ENCODE measurements at regions not wholly inside any gene's neighbourhood (a gene's known extent, or its start where the extent isn't known, plus 50 kb on each side); places are given as distances from the start of the nearest gene placed in this dataset.

- no peaks in the 10 kb centered on the region for H3K27me3 Mint-ChIP-seq
- no peaks in the 10 kb centered on the region for H3K4me1 Mint-ChIP-seq
Observed at GRCh38 chr13:56247692-56248091, 893.0 kb upstream of the PRR20A start.

GRCh38 chr13:56271686-56272085 lies 869.0 kb upstream of the PRR20A start:
- H3K27me3 Mint-ChIP-seq, result no peaks in the 10 kb centered on the region
- no peaks in the 10 kb centered on the region for H3K4me1 Mint-ChIP-seq
- no peak overlapping the region for H3K27ac Mint-ChIP-seq
- no peaks in the 10 kb centered on the region for H3K36me3 Mint-ChIP-seq (ENCODE audit: low read depth)
- H3K9me3 Mint-ChIP-seq, result peaks cover 16% of the 10 kb centered on the region
- ATAC-seq (replicated peaks), result no peak
- no peak overlapping the region for H3K4me3 Mint-ChIP-seq

More at GRCh38 chr13:56247692-56248091, 893.0 kb upstream of the PRR20A start:
- ATAC-seq (replicated peaks), result no peak
- Mint-ChIP-seq H3K4me3 (no peak overlapping the region), H3K27ac (no peak overlapping the region), H3K9me3 (peaks cover 31% of the 10 kb centered on the region), H3K36me3 (ENCODE audit: low read depth) (no peaks in the 10 kb centered on the region)

GRCh38 chr13:56283262-56283828 lies 857.4 kb upstream of the PRR20A start:
- no peak overlapping the region for H3K4me3 Mint-ChIP-seq
- no peaks in the 10 kb centered on the region for H3K4me1 Mint-ChIP-seq
- H3K36me3 Mint-ChIP-seq (ENCODE audit: low read depth), result no peaks in the 10 kb centered on the region
- H3K27me3 Mint-ChIP-seq, result no peaks in the 10 kb centered on the region
- no peak for ATAC-seq (replicated peaks)
- H3K9me3 Mint-ChIP-seq, result peaks cover 29% of the 10 kb centered on the region
- H3K27ac Mint-ChIP-seq, result no peak overlapping the region

- Mint-ChIP-seq H3K36me3 (ENCODE audit: low read depth) (no peaks in the 10 kb centered on the region), H3K27me3 (no peaks in the 10 kb centered on the region), H3K4me3 (no peak overlapping the region), H3K4me1 (no peaks in the 10 kb centered on the region), H3K27ac (no peak overlapping the region), H3K9me3 (peaks cover 6% of the 10 kb centered on the region)
- no peak for ATAC-seq (replicated peaks)
Observed at GRCh38 chr13:56299650-56300049, 841.1 kb upstream of the PRR20A start.

GRCh38 chr13:56314765-56315164 lies 826.0 kb upstream of the PRR20A start:
- Mint-ChIP-seq H3K4me3 (no peak overlapping the region), H3K36me3 (ENCODE audit: low read depth) (no peaks in the 10 kb centered on the region), H3K4me1 (no peaks in the 10 kb centered on the region)

GRCh38 chr13:56317841-56318240 lies 822.9 kb upstream of the PRR20A start:
- H3K27ac Mint-ChIP-seq, result no peak overlapping the region
- H3K9me3 Mint-ChIP-seq, result peaks cover 17% of the 10 kb centered on the region
- no peaks in the 10 kb centered on the region for H3K27me3 Mint-ChIP-seq
- H3K36me3 Mint-ChIP-seq (ENCODE audit: low read depth), result no peaks in the 10 kb centered on the region
- no peaks in the 10 kb centered on the region for H3K4me1 Mint-ChIP-seq
- ATAC-seq (replicated peaks), result no peak
- no peak overlapping the region for H3K4me3 Mint-ChIP-seq

More at GRCh38 chr13:56314765-56315164, 826.0 kb upstream of the PRR20A start:
- Mint-ChIP-seq H3K9me3 (peaks cover 21% of the 10 kb centered on the region), H3K27ac (no peak overlapping the region), H3K27me3 (no peaks in the 10 kb centered on the region)
- no peak for ATAC-seq (replicated peaks)

- Mint-ChIP-seq H3K4me3 (no peak overlapping the region), H3K9me3 (peaks cover 16% of the 10 kb centered on the region), H3K4me1 (no peaks in the 10 kb centered on the region), H3K27ac (no peak overlapping the region), H3K36me3 (ENCODE audit: low read depth) (no peaks in the 10 kb centered on the region), H3K27me3 (no peaks in the 10 kb centered on the region)
- no peak for ATAC-seq (replicated peaks)
Observed at GRCh38 chr13:56332671-56333070, 808.0 kb upstream of the PRR20A start.

- H3K4me1 Mint-ChIP-seq, result no peaks in the 10 kb centered on the region
- no peaks in the 10 kb centered on the region for H3K36me3 Mint-ChIP-seq (ENCODE audit: low read depth)
- no peak overlapping the region for H3K27ac Mint-ChIP-seq
- H3K27me3 Mint-ChIP-seq, result no peaks in the 10 kb centered on the region
- no peak for ATAC-seq (replicated peaks)
- no peak overlapping the region for H3K4me3 Mint-ChIP-seq
- peaks cover 11% of the 10 kb centered on the region for H3K9me3 Mint-ChIP-seq
Observed at GRCh38 chr13:56335775-56336174, 804.9 kb upstream of the PRR20A start.

- ATAC-seq (replicated peaks), result no peak
- no peak overlapping the region for H3K4me3 Mint-ChIP-seq
- peaks cover 23% of the 10 kb centered on the region for H3K9me3 Mint-ChIP-seq
- no peaks in the 10 kb centered on the region for H3K36me3 Mint-ChIP-seq (ENCODE audit: low read depth)
- no peaks in the 10 kb centered on the region for H3K4me1 Mint-ChIP-seq
- no peaks in the 10 kb centered on the region for H3K27me3 Mint-ChIP-seq
- H3K27ac Mint-ChIP-seq, result no peak overlapping the region
Observed at GRCh38 chr13:56338421-56338820, 802.3 kb upstream of the PRR20A start.

- ATAC-seq (replicated peaks), result no peak
- H3K4me3 Mint-ChIP-seq, result no peak overlapping the region
- no peak overlapping the region for H3K27ac Mint-ChIP-seq
- no peaks in the 10 kb centered on the region for H3K4me1 Mint-ChIP-seq
- H3K9me3 Mint-ChIP-seq, result peaks cover 16% of the 10 kb centered on the region
- no peaks in the 10 kb centered on the region for H3K27me3 Mint-ChIP-seq
- H3K36me3 Mint-ChIP-seq (ENCODE audit: low read depth), result no peaks in the 10 kb centered on the region
Observed at GRCh38 chr13:56347014-56347413, 793.7 kb upstream of the PRR20A start.

GRCh38 chr13:56349866-56350265 lies 790.9 kb upstream of the PRR20A start:
- Mint-ChIP-seq H3K9me3 (peaks cover 10% of the 10 kb centered on the region), H3K27me3 (no peaks in the 10 kb centered on the region), H3K27ac (no peak overlapping the region), H3K36me3 (ENCODE audit: low read depth) (no peaks in the 10 kb centered on the region), H3K4me1 (no peaks in the 10 kb centered on the region), H3K4me3 (no peak overlapping the region)
- no peak for ATAC-seq (replicated peaks)

- Mint-ChIP-seq H3K4me1 (no peaks in the 10 kb centered on the region), H3K4me3 (no peak overlapping the region), H3K27ac (no peak overlapping the region), H3K27me3 (no peaks in the 10 kb centered on the region), H3K36me3 (ENCODE audit: low read depth) (no peaks in the 10 kb centered on the region), H3K9me3 (peaks cover 16% of the 10 kb centered on the region)
- ATAC-seq (replicated peaks), result no peak
Observed at GRCh38 chr13:56351041-56351440, 789.7 kb upstream of the PRR20A start.

GRCh38 chr13:56352361-56352760 lies 788.4 kb upstream of the PRR20A start:
- H3K4me1 Mint-ChIP-seq, result no peaks in the 10 kb centered on the region

GRCh38 chr13:56352901-56353300 lies 787.8 kb upstream of the PRR20A start:
- Mint-ChIP-seq H3K27ac (no peak overlapping the region), H3K36me3 (ENCODE audit: low read depth) (no peaks in the 10 kb centered on the region), H3K4me3 (no peak overlapping the region), H3K9me3 (peaks cover 16% of the 10 kb centered on the region), H3K27me3 (no peaks in the 10 kb centered on the region), H3K4me1 (no peaks in the 10 kb centered on the region)
- ATAC-seq (replicated peaks), result no peak

More at GRCh38 chr13:56352361-56352760, 788.4 kb upstream of the PRR20A start:
- no peak overlapping the region for H3K4me3 Mint-ChIP-seq
- peaks cover 16% of the 10 kb centered on the region for H3K9me3 Mint-ChIP-seq
- H3K36me3 Mint-ChIP-seq (ENCODE audit: low read depth), result no peaks in the 10 kb centered on the region
- no peak overlapping the region for H3K27ac Mint-ChIP-seq
- no peaks in the 10 kb centered on the region for H3K27me3 Mint-ChIP-seq
- no peak for ATAC-seq (replicated peaks)

- no peak for ATAC-seq (replicated peaks)
- no peaks in the 10 kb centered on the region for H3K4me1 Mint-ChIP-seq
- no peak overlapping the region for H3K4me3 Mint-ChIP-seq
- peaks cover 25% of the 10 kb centered on the region for H3K9me3 Mint-ChIP-seq
- H3K27ac Mint-ChIP-seq, result no peak overlapping the region
- no peaks in the 10 kb centered on the region for H3K27me3 Mint-ChIP-seq
- no peaks in the 10 kb centered on the region for H3K36me3 Mint-ChIP-seq (ENCODE audit: low read depth)
Observed at GRCh38 chr13:56356690-56357089, 784.0 kb upstream of the PRR20A start.

GRCh38 chr13:56378566-56378965 lies 762.2 kb upstream of the PRR20A start:
- Mint-ChIP-seq H3K36me3 (ENCODE audit: low read depth) (no peaks in the 10 kb centered on the region), H3K4me1 (no peaks in the 10 kb centered on the region), H3K27ac (no peak overlapping the region), H3K4me3 (no peak overlapping the region), H3K9me3 (peaks cover 19% of the 10 kb centered on the region), H3K27me3 (no peaks in the 10 kb centered on the region)
- no peak for ATAC-seq (replicated peaks)

Data from activated T-helper 17 cell treated with anti-CD3 and anti-CD28 coated beads, Interleukin-2, amount 50 U/mL, for 72 hours (primary cell).